Panc1 (cell line): ENCODE measurements at regions not wholly inside any gene's neighbourhood (a gene's known extent, or its start where the extent isn't known, plus 50 kb on each side); places are given as distances from the start of the nearest gene placed in this dataset.

Experiments
- POLR2AphosphoS5 ChIP-seq: IDR thresholded peaks from 2 replicates; pipeline ENCODE4 v1.6.1; 2012; ENCODE audit warnings: mild to moderate bottlenecking, low read depth, low read length, moderate library complexity
- TF ChIP-seq, protein P1 (sequence below): fragments of 450-650 bp; IDR thresholded peaks from 2 replicates; pipeline ENCODE4 v1.5.1; 2017; ENCODE audit warnings: mild to moderate bottlenecking

DNA sequence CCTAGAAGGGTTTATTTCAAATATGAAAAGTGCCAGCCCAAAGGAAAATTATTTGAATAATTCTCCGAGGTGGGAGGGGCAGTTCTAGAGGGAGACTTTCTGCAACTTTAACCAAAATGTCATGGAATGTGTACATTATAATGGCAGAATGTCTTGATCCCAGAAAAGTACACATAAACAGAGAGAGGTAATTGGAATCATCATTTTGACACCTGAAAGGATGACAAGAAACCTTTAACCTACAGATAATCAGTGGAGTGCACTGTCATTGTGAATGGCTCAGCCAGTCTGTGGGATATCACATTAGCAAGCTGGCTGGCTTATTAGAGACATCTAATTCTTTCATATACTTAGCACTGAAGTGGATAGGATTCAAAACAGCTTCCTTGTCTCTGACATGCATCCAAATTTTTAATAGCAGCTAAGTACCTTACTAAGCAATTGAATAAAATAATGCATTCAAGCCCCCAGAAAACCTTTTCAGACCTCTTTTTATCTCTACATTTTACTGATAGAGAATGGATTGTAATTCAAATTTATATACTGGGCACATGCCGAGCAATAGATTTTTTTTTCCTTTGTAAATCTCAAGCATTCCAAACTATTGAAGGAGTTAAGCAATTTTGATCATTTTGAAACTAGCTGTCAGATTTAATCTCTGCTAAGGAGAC lies 468.6 kb downstream of the COG6 start:
- no peak for TF ChIP-seq POLR2AphosphoS5
- TF ChIP-seq, protein P1, sequence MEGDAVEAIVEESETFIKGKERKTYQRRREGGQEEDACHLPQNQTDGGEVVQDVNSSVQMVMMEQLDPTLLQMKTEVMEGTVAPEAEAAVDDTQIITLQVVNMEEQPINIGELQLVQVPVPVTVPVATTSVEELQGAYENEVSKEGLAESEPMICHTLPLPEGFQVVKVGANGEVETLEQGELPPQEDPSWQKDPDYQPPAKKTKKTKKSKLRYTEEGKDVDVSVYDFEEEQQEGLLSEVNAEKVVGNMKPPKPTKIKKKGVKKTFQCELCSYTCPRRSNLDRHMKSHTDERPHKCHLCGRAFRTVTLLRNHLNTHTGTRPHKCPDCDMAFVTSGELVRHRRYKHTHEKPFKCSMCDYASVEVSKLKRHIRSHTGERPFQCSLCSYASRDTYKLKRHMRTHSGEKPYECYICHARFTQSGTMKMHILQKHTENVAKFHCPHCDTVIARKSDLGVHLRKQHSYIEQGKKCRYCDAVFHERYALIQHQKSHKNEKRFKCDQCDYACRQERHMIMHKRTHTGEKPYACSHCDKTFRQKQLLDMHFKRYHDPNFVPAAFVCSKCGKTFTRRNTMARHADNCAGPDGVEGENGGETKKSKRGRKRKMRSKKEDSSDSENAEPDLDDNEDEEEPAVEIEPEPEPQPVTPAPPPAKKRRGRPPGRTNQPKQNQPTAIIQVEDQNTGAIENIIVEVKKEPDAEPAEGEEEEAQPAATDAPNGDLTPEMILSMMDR: no peak
